ENCODE measurements at regions not wholly inside any gene's neighbourhood (a gene's known extent, or its start where the extent isn't known, plus 50 kb on each side); places are given as distances from the start of the nearest gene placed in this dataset.

DNA sequence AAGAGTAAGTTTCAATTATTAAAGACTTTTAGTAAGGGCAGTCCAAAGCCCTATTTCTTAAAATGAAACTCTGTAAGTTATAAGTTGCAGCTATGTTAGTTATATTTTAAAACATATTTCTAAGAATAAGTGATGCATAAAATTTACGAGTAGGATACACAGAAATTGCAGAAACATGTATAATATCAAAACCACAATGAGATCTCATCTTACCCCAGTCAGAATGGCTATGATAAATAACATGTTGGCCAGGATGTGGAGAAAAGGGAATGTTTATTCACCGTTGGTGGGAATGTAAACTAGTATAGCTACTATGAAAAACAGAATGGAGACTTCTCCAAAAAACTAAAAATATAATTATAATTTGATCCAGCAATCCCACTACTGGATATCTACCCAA is 201.2 kb downstream of the CBLN2 start:
- DNase-seq: no peak

DNA sequence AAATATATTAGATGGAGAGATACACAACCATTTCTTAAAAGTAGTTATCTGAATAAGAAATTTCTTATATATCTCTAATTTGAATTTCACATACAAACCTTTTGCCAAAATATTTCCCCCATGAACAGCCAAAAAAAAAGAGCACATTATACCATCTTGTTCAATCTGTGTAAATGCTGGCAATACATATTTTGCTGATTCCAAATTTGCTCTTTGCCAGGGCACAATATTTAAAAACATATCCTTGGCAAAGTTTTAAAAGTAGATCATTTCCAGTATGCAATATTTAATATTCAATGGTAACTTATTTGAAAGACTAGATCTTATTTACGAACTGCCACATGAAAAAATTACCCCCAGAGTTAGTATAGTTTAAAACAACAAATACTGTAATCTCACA is 204.2 kb downstream of the CBLN2 start:
- no peak for DNase-seq

DNA sequence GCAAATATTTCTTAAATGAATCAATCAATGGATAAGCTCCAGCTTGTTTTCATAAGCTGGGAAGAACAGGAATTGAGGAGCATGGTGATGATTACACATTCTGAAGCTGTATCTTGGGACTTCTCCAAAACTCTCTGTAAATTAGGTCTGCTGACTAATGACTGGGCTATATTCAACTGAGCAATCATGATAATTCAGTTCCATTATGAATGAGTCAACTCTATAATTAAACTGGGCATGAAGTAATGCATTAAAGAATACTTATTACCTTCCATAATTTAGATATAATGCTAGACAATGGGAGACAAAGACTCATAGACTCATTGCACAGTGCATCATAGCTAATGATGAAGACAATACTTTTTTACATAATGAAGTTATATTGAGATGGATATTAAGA is 207.4 kb downstream of the CBLN2 start:
- no peak for DNase-seq

DNA sequence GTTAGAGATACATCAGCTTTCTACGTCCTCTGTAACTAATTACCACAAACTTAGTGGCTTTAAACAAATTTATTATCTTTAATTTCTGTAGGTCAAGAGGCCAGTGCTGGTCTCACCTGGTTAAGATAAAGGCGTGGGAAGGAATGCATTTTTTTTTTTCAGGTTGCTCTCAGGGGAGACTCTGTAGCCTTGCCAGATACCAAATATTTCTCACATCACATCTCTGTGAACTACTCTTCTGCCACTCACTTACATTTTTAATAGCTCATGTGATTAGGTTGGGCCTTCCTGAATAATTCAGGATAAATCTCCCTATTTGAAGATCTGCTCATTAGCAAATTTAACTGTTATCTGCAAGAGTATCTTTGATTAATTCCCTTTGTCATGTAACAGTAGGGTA is 214.6 kb downstream of the CBLN2 start:
- no peak for DNase-seq

DNA sequence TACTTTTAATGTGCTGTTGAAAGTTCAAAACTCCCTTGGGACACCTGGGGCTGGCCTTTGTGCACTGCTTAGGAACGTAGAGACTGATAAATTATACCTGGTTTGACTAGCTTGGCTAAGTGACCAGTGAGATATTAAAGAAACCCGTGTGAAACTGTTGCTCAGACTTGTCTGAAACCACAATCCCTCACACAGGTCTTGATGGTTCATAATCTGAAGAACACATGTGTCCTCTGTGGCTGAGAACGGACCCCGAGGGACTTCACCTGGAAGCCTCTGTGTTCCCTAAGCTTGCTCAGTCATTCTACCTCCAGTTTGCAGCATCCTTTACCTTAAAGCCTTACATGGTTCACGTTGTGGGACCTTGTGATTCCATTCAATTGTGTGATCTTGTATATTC is 218.8 kb downstream of the CBLN2 start:
- DNase-seq: no peak

DNA sequence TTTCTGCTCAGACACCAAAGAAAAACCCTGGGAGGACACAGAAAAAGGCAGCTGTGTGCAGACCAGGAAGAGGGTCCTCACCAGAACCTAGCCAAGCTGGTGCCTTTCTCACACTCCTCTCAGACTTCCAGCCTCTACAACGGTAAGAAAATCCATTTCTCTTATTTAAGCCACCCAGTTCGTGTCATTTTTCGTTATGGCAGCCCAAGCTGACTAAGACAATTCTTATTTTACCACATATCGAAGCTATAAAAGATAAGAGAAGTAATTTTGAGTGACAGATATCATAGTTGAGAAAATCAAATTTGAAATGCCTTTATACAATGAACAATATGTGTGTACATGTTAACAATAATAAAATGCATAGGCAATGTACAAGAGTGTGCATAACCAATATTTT is 219.5 kb downstream of the CBLN2 start:
- no peak for DNase-seq

DNA sequence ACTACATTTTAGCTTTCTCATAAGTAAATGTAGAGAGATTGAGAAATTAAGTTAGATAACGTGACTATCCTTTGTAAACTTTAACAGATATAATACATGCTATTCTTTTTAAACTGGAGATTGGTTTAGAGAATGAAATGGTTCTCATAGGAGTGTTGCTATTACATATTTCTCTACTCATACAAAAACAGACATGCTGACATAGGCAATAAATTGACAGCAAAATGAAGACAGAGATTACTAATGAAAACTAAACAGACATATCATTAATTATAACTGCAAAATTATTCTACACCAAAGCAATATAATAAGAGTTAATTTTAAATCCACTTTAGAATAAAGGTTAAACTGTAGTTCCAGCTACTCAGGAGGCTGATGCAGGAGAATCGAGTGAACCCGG is 227.6 kb downstream of the CBLN2 start:
- DNase-seq: no peak

DNA sequence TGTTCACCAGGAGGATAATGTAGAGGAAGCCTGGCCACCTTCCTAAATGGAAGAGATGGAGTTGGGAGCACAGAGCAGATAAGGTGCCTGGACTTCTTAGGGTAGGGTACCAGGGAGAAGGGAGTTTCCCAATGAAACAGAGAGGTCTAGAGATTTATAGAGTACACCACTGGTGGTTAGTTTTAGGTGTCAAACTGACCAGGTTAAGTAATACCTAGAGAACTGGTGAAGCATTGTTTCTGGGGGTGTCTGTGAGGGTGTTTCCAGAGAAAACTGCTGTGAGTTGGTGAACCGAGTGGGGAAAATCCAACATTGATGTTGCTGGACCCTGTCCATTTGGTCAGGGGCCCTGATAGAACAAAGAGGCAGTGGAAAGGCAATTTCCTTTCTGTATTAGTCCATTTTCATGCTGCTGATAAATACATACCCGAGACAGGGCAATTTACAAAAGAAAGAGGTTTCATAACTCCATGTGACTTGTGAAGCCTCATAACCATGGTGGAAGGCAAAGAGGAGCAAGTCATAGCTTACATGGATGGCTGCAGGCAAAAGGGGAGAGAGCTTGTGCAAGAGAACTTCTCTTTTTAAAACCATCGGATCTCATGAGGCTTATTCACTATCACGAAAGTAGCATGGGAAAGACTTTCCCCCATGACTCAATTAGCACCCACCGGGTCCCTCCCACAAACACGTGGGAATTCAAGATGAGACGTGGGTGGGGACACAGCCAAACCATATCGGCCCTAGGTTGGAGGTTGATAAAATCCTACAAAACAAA is 260.8 kb downstream of the CBLN2 start:
- DNase-seq: no peak

DNA sequence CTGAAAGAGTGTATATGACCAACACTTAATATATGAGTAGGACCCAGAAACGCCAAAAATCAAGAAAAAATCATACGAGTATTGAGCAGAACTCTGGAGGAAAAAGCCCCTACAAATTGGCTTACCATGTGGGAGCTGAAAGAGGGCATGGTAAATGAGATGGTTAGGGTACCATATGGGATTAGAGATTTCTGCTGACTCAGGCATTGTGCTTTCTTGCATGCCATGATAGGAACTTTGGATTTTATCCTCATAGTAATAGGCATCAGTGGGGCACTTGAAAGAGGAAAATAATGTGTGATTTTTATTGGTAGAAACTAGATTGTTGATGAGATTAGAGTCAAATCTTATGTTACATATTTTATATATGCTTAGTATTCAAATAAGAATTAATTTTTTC is 271.1 kb downstream of the CBLN2 start:
- no peak for DNase-seq

DNA sequence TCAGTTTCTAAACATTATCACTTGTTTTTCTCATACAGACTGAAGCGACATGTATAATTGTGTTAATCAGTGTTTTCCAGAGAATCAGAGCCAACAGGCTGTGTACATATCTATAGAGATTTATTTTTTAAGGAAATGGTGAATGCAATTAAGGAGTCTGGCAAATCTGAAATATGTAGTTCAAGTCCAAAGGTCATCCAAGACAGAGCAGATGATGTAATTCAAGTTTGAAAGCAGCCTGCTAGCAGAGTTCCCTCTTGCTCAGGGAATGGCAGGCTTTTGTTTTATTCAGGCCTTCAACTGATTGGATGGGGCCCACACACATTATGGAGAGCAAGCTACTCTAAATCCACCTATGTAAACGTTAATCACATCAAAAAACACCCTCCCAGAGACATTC is 282.6 kb downstream of the CBLN2 start:
- no peak for DNase-seq

DNA sequence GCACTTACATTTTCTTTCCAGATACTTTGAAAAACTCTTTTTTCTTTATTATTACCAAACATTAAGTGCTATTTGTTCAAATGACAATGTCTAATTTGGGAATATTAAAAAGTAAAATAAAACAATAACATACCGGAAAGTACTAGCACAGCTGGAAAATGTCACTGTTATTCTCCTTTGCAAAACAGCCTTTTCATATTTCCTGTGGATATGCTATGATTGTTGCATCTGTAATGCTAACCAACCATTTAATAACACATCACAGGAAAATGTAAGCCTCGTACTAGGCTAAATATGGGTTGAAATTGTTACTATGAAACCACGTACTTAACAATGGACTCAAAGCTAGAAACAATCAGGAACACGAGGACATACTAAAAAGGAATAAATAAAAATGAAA is 298.1 kb downstream of the CBLN2 start:
- DNase-seq: no peak

DNA sequence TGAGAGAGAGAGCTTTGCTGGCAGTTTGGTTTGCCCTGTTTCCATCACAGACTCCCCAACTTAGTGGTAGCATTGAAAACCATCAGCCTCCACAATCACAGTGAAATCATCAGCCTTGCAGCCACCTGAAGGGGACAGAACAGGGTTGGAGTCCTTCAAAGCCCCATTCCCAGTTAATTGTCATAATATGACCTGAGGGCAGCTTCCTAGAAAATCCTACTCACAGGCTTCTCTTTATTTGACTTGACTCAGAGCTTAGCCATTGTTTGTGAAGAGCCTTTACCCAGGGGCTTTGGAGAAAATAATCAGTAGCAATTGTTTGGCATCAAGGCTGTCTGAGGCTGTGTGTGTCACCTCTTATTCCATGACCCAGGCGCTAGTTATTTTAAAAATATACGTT is 308.7 kb downstream of the CBLN2 start:
- no peak for DNase-seq

DNA sequence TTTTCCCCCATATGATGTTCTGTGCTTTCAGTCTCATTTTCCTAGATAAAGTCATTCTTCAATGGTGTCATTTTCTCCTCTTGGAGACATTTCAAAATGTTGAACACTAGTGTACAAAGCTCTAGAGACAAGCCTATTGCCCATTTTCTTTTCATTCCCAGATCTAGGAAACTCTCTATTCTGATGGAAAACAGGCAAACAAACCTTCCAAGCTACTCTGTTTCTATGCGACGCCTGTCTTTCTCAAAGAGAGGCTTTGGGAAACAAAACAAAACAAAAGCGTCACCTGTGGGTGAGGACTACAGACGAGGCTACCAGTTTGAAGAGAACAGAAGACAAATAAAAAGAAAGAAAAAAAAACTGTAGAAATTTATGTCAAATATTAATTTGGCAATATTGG is 311.0 kb downstream of the CBLN2 start:
- no peak for DNase-seq

DNA sequence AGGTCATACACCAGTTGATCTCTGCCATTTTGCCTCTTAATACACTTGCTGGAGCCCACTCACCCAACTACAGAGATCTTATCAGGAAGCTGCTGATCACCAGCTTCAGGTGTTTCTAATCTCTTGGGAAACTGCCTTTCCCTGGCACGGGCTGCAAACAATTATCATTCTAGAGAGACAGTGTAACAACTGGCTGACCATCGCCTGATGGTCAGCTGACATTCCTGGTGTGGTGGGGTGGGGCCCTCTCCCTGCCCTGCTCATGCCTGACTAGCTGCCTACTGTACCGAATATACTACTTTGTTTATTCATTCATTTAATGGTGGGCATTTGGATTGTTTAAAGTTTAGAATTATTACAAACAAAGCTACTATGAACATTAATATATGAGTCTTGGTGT is 311.5 kb downstream of the CBLN2 start:
- DNase-seq: no peak

DNA sequence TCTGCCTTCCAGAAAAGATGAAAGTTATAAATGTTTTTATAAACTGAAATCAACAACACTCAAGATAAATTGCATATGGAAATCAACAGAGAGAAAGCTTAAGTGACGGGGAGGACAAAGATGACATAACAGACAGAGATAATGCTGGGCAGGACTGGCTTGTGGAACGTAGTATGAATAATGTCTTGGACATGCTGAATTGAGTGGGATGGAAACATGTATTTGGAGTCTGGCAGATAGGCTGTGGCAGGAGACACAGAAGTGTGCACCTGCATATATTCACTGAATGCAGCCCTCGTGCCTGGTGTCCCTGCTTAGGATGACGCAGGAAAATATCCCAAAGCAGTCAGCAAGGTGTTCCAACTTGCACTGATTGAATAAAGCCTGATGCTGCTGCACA is 318.2 kb downstream of the CBLN2 start:
- DNase-seq: no peak

DNA sequence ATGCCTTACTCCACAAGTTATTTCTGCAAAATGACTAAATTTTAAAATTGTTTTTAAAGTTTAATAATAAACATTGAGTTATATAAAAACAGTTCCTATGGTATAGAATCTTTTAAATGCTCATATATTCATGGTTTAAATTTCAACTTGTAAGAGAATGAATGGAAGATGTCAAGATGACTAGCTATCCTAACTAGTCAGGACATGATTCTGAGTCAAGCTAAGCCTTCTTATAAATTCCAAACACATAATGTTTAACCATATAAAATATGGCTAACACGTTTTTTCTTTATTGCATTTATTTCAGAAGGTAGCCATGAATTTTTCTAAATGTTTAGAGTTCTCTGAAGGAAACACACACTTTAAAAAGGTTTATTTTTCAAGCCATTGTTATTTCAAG is 320.4 kb downstream of the CBLN2 start:
- no peak for DNase-seq

DNA sequence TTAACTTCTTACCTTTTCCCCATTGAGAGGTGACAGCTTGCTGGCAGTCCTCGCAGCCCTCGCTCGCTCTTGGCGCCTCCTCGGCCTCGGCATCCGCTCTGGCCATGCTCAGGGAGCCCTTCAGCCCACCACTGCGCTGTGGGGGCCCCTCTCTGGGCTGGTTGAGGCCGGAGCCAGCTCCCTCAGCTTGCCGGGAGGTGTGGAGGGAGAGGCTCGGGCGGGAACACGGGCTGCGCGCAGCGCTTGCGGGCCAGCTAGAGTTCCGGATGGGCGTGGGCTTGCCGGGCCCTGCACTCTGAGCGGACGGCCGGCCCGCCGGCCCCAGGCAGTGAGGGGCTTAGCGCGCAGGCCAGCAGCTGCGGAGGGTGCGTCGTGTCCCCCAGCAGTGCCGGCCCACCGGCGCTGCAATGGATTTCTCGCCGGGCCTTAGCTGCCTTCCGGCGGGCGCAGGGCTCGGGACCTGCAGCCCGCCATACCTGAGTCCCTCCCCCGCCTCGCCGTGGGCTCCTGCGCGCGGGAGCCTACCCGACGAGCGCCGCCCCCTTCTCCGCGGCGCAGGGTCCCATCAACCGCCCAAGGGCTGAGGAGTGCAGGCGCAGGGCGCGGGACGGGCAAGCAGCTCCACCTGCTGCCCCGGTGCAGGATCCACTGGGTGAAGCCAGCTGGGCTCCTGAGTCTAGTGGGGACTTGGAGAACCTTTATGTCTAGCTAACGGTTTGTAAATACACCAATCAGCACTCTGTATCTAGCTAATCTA is 335.0 kb downstream of the CBLN2 start:
- no peak for DNase-seq

DNA sequence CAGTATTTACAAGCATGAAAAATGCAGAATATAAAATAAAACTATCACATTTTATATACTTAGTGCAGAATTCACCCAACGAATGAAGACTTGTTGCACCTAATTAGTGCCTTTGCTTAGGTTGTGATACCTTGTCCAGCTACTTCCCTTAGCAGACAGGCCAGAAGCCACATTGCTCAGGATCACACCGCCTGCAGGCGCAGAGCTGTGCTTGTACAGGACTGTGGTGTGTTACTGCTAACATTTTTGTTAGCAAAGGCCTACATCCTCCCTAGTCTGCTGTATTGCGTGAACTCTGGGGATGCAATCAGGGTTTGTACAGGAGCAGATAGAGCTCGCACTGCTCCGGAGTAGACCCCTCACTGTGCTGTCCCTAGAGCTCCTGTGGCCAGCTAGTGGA is 336.9 kb downstream of the CBLN2 start:
- no peak for DNase-seq

DNA sequence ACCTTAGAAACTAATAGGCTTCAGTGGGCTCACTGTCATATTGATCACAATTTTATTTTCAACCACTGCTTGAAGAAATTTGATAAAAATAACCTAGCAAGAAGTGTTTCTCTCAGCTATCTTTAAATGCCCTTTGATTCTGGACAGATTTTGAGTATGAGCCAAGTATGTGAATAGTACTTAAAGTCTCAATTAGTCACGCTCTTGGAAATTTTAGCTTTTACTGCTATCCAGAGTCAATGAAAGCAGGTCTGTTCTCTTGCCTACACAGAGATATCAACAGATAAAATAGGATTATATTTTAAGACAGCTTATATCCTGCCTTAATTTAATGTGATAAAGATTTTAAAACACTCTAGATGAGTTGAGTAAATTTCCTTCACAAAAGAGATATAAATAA is 337.3 kb downstream of the CBLN2 start:
- no peak for DNase-seq

DNA sequence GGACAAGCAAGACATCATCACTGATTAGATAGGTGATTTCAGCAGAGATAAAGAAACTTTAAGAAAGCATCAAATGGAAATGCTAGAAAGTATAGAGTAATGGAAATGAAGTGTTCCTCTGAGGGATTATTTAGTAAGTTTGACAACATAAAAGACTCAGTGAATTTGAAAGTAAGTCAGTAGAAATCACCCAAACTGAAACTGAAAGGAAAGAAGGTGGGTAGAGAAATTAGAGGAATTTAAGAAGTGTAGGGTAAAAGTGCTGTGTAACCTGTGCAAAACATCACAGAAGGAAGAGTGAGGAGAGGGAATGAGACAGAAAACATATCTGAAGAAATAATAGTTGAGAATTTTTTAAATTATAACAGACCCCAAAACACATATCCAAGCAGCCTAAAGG is 343.1 kb downstream of the CBLN2 start:
- DNase-seq: no peak

DNA sequence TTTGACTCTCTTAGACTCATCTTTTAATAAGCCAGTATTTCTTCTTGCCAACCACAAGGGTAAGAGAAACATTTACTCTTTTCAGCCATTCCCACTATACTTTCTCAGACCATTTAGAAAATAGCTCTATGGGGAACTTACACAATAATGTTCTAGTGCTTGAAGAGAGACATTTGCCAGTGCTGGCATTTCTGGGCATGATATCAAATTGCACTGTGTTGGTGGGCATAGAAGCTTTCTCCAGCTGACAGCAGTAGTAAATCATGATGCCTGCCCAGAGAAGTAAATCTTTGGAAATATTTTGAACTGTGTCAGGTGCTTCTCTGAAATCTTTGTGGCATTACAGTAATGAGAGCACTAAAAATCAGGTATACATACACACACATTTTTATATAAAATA is 346.6 kb downstream of the CBLN2 start:
- DNase-seq: no peak

DNA sequence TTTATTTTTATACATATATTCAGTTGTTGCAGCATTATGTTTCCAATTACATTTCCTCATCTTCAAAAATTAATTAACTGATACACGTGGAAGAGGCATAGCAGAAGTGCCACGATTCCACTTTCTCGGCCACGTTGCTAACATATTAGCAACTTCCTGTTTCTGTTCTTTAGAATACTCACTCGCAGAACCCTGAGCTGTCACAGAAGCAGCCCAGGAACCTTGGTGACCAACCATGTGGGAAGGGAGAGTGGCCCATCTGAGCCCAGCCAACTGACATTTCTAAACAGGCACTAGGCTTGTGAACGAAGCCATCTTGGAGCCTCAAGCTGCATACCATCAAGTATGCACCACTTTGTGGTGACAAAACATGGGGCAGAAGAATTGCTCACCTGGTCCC is 350.1 kb downstream of the CBLN2 start:
- DNase-seq: no peak

DNA sequence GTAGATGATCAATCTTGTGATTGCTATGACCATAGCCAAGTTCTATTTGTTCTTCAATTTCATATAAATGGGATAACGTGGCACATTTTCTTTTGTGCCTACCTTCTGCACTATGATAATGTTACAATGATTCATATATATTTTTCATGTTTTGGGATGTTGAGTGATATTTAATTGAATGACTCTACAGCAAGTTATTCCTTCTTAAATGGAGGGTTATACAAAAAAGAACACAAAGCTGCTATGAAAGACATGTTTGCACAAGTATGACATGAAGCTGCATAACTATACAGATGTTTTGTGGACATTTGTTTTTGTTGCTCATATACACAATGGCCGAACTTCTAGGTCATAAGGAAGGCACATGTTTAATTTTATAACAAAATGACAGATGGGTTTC is 356.2 kb downstream of the CBLN2 start:
- no peak for DNase-seq

DNA sequence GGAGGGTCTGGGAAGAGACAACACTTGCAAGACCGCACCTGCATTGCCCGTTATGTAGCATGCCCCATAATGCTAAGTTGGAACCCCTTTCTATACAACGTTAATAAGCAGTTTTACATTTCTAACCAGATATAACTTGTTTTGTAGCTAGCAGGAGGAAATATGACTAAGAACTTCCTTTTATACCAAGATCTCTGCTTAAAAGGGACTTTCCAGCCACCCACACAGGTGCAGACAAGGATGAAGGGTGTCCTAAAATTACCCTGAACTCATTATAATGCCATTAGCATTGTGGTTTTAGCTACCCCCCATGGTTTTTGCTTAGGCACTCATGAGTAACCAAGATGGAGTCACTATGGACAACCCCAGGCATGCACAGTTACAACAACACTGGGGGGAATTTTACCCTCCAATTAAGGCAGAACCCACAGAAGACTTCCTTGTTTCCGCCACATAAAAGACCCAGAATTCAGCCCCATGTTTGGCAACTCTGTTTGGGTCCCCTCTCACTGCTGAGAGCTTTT is 362.8 kb downstream of the CBLN2 start:
- DNase-seq: no peak

DNA sequence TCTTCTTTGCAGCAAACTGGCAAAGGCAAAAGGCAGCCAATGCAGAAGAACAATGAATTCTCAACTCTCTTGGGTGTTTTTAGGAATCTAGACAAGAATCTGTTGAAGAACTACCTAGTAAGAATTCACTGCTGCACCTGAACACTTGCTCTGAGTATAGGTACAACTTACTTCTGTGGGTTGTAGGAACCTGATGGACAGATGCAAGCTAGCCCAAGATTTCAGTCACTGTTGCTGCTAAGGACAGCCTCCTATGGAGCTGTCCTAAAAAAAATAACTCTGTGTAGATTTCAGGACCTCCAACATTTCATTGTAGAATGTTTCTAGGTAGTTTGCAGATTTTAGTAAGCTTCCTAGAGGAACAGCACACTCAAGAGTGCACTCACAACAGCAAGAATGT is 363.5 kb downstream of the CBLN2 start:
- no peak for DNase-seq
